Femur (tissue), 1 donor: ENCODE measurements at regions not wholly inside any gene's neighbourhood (a gene's known extent, or its start where the extent isn't known, plus 50 kb on each side); places are given as distances from the start of the nearest gene placed in this dataset.
"Not testable (repeated sequence)": the region's sequence is repeated elsewhere in the genome, so short reads cannot be mapped to it uniquely, and the experiment has no call there.

Experiments
- DNase-seq: peaks from one replicate; pipeline ENCODE4 v3.0.0-alpha.2; 2017

DNA sequence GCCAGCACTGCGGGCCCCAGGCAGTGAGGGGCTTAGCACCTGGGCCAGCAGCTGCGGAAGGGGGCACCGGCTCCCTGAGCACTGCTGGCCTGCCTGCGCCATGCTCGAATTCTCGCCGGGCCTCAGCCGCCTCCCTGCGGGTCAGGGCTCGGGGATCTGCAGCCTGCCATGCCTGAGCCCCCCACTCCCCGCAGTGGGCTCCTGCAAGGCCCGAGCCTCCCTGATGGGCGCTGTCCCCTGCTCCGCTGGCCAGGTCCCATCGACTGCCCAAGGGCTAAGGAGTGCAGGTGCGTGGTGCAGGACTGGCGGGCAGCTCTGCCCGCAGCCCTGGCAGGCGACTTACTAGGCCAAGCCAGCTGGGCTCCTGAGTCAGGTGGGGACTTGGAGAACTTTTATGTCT, 133.3 kb upstream of the LMNTD1 start:
- no peak for DNase-seq

DNA sequence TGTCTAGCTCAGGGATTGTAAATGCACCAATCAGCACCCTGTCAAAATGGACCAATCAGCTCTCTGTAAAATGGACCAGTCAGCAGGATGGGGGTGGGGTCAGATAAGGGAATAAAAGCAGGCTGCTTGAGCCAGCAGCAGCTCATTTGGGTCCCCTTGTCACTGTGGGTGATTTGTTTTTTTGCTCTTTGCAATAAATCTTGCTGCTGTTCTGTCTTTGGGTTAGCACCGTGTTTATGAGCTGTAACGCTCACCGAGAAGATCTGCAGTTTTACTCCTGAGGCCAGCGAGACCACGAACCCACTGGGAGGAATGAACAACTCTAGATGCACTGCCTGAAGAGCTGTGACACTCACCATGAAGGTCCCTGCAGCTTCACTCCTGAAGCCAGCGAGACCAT, 134.1 kb upstream of the LMNTD1 start:
- no peak for DNase-seq

DNA sequence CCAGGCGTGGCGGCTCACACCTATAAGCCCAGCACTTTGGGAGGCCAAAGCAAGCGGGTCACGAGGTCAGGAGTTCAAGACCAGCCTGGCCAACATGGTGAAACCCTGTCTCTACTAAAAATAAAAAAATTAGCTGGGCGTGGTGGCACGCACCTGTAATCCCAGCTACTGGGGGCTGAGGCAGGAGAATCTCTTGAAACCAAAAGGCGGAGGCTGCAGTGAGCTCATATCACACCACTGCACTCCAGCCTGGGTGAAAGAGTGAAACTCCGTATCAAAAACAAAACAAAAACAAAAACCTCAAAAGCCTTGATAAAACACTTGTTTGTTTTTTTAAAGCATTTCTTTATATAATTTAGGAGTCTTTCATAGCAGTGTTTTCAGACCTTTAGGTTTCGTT, 135.8 kb upstream of the LMNTD1 start:
- not testable (repeated sequence) for DNase-seq

DNA sequence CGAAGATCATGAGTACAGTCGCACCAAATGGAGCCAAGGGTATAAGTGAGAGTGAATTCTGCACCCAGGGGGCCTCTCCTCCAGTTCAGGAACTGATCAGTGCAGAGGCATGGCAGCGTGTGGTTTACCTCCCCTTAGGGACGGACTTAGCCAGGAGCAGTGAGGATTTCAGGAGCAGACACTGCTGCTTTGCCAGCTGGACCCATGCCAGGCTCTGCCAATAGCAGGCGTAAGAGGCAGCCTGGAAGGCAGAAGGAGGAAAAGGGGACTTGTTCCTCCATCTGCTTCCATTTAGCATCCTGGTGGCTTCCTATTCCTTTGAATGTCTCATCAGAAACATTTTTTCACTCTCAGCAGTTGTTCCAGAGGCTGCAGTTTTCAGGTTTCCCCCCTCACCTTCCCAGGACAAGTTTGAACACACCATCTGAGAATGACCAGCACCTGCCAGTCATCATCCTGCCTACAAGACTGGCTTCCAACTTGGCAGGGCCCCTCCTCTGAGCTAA, 137.0 kb upstream of the LMNTD1 start:
- no peak for DNase-seq

DNA sequence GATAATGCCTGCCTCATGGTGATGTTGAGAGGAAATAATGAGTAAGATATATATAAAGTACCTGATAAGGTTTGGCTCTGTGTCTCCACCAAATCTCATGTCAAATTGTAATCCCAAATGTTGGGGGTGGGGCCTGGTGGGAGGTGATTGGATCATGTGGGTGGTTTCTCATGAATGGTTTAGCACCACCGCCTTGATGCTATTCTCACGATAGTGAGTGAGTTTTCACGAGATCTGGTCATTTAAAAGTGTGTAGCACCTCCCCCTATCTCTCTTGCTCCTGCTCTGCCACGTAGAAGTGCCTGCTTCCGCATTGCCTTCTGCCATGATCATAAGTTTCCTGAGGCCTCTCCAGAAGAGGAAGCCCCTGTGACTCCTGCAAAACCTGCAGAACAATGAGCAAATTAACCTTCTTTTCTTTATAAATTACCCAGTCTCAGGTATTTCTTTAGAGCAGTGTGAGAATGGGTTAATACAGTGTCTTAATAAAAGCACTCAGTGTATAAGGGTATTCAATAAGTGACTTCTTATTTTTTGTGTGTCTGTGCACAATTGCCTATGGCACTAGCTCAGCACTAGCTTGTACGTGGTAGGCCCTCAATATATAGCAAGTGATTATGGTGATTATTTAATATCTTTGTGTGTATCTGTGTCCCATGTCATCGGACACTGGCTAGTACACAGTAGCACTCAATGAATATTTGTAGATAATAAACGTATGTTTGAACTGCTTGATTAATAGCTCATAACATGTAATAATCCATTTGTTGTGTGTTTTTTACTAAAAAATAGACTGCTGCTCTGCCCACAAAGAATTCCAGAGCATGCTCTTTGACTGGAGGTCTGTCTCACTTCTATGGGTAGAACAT, 138.1 kb upstream of the LMNTD1 start:
- no peak for DNase-seq

DNA sequence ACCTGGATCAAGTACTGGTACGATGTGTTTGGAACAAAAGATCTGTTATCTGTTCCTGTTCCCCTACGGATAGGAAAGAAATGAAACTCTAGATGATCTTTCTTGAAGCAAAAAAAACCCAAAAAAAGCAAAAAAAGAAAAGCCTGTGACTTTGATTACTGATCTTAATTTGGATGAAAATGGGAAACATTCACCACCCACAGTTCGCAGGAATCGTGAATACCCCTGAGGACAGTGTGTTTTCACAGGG, 138.7 kb upstream of the LMNTD1 start:
- DNase-seq: no peak

DNA sequence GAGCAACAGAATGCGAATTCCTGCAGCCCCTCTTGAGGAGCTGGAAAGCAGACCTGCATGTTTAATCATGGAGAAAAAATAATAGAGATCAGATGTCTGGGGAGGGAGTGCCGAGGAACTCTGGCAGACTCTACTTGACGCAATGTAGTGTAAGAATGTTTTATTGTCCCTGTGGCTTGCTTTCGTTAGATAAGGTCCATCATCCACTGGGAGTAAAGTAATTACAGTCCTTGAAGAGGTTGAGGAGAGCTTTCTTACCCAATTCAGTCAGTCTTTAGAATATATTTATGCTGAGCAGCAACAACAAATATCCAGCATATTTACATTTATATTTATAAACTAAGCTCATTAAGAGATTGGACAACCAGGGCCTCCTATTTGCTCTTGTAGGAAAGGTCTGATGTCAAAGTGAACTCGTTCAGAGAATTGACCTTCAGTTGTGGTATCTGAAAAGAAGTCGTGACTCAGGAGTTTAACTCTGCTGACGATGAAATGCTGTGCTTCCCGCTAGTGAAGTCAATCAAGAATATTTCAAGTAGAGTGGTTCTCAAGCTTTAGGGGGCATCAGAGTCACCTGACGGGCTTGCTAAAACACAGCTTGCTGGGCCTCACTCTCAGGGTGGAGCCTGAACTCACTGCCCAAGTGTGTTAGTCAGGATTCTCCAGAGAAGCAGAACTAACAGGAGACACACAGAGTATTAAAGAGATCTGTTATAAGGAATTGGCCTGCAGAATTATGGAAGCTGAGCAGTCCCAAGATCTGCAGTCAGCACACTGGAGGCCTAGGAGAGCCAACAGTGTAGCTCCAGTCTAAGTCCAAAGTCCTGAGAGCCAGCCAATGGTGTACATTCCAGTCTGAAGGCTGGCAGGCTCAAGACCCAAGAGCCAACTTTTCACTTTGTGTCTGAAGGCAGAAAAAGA, 139.3 kb upstream of the LMNTD1 start:
- no peak for DNase-seq

DNA sequence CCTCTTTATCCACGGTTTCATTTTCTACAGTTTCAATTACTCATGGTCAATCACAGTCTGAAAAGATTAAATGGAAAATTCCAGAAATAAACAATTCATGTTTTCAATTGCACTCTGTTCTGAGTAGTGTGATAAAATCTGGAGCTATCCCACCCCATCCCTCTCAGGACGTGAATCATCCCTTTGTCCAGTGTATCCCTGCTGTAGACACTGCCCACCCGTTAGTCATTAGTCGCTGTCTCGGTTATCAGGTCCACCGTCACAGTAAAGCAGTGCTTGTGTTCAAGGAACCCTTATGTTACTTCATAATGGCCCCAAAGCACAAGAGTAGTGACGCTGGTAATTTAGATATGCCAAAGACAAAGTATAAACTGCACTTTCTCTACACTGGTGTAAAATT, 141.0 kb upstream of the LMNTD1 start:
- DNase-seq: no peak

DNA sequence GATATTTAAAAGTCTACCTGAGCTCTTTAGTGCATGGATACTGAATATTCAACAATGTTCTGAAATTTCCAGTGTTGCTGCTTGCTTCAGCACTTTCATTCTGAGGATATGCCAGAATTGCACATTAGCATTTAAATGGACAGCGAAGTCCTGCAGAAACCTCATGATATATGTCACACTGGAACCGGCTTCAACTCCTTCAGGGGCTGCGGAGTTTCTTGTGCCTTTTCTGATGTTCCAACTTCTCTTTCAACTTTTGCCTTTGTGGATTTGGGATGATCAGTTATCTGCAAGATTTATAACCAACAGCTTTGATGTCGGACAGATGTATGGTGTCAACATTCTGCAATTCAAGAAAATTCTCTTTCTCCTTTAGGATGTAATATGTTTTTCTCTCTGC, 142.5 kb upstream of the LMNTD1 start:
- peak; percentile 36 for DNase-seq

DNA sequence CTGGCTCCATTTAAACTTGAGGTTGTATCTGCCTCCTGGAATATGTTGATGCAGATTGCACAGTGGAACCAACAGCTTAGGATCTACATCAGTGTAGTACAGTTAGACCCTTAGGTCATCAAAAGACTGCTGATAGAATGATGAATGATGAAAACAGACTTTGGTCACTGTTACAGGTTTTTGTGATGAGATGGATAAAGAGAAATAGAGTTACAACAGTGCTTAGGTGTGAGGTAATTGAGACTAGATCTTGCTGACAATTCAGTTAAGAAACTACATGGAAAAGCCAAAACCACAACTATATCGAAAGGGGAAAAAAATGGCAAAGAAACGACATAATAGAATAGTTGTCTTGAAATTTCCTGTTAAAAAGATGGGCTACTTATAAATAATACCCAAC, 145.7 kb upstream of the LMNTD1 start:
- no peak for DNase-seq

DNA sequence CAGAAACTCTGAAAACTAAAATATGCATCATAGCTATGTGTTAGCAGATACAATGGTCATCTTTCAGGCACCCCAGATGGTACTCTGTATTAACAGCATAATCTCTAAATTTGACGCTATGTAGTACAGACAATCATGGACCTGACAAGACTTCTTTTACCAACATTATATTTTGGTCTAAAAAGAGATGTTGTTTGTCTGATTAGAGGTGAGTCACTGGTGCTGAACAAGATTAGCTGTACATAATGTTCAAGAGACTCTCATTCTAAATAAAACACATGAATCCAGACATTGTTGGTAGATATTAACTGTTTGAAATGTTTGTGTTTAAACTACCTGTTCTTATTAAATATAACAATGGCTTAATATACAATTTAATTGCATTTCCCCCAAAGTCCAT, 146.4 kb upstream of the LMNTD1 start:
- DNase-seq: no peak

DNA sequence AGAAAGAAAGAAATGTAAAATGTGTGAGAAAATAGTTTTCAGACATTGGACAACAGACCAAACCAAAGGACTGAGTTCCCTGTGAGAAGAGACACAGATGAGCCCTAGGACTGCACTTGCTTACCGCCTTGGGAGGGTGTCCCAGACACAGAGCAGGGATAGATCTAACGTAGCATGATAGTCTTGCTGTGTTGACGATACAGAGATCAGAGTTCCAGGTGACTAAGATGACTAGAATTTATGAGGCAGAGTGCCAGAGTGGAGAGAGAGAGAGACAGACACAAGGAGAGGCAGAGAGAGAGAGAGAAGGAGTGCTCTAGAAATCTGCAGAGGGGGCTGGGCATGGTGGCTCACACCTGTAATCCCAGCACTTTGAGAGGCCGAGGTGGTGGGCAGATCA, 148.2 kb upstream of the LMNTD1 start:
- no peak for DNase-seq

DNA sequence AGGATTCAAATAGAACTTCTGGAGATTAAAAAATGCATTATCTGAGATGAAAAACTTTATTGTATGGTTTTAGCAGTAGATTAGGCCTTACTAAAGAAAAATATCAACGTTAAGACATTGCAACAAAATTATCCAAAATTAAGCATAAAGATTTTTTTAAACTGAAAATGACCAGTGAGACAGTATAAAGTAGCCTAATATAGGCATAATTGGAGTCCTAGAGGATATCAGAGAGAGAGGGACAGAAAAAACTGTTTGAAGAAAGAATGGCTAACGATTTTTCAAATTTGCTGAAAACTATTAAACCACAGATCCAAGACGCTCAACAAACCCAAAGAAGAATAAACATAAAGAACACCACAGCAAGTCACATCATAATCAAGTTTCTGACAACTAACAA, 149.5 kb upstream of the LMNTD1 start:
- no peak for DNase-seq

DNA sequence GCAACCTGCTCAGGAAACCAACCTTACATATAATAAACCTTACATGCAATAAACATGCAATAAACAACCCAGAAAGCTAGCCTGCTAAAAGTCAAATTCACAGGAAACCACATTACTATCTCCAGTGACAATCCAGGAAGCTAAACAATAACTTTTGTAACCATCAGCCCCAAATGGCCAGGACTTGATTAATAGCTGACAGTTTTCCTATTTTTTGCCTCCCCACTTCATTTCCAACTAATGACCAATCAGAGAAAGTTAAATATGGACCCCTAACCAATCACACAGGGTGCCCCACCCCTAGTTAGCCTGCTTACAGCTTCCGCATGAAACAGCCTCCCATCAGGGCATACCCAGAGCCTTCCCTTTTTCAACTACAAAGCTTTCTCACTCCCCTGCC, 152.2 kb upstream of the LMNTD1 start:
- DNase-seq: no peak

DNA sequence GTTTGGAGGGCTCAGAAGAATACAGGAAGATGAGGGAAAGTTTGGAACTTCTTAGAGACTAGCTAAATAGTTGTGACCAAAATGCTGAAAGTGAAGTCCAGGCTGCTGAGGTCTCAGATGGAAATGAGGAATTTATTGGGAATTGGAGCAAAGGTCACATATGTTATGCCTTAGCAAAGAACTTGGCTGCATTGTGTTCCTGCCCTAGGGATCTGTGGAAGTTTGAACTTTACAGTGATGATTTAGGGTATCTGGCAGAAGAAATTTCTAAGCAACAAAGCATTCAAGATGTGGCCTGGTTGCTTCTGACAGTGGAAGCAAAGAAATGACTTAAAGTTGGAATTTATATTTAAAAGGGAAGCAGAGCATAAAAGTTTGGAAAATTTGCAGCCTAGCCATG, 153.6 kb upstream of the LMNTD1 start:
- not testable (repeated sequence) for DNase-seq

DNA sequence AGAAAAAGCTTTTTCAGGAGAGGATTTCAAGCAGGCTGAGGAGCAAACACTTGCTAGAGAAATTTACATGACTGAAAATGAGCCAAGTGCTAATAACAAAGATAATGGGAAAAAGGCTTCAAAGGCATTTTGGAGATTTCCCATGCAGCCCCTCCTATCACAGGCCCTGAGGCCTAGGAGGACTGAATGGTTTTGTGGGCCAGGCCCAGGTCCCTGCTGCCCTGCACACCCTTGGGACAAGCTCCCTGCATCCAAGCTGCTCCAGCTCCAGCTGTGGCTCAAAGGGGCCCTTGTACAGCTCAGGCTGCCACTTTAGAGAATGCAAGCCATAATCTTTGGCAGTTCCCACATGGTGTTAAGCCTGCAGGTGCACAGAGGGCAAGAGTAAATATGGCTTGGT, 154.0 kb upstream of the LMNTD1 start:
- no peak for DNase-seq

DNA sequence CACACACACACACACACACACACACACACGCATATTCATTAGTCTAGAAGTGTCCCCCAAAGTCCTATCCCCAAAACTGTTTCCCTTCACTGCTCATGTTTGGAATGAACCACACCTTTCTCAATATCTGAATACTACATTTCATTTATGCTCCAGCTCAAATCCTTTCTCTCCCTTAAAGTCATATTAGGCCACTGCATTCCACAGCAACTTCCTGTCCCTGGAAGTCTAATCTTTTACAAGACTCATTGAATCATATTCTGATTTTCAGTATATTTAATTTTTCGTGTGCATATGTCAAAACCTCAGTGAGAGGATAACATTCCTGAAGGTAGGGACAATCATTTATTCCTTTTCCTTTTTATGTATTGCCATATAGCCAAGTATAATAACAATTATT, 155.6 kb upstream of the LMNTD1 start:
- DNase-seq: no peak

DNA sequence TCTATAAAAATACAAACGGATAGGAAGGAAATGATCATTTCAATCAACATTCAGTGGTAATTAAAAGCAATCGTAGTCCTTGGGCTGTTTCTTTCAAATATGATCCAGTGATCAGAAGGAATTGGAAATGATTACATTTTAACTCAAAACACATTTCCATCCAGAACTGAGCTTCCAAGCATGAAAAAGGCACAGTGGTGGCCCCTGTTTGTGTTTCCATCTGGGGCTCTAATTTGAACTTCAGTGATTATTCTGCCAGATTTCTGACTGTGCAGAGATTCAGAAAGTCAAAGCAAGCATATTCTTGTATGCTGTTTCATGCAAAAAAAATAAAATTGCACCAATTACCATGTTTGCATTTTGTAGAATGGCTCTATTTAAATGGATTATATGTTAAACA, 157.0 kb upstream of the LMNTD1 start:
- peak; percentile 47 for DNase-seq

DNA sequence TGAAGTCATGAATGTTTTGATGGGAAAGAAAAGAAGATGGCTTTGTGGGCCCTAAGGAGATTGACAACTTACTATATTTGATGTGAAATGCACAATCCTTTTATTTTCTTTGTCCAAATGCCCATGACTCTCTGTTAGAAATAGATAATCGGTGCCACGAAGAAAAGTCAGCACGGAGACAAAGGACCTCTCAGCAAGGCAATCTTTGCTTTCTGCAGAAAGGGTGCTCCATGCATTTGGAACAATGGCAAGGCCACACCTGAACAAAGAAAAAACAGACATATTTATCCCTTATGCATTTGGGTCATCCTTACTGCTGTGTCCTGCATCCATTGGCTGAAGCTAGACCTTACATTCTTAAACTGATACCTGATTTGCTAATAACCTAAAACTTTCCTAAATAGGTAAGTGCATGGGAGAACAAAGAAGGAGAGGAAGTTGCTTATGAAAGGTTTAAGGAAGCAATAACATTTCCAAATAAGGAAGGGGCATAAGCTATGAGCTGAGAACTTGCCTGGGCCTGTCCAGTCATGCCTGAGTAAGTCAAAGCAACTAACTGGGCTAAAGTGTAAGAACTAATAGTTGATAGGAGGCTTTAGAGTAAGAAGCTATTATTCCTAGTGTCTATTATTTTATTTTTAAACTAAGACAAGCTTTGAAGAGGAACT, 158.0 kb upstream of the LMNTD1 start:
- not testable (repeated sequence) for DNase-seq

DNA sequence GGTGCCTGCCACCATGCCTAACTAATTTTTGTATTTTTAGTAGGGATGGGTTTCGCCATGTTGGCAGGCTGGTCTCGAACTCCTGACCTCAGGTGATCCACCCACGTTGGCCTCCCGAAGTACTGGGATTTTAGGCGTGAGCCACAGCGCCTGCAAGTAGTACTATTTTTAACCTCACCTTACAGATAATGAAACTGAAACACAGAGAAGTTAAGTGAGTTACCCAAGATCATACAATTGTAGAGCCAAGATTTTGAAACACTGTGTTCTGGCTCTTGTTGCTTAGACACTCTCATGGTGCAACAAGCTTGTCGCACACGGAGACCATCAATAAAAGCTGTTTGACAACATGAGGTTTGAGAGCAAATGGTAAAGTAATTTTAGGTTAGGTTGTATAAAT, 159.1 kb upstream of the LMNTD1 start:
- no peak for DNase-seq

DNA sequence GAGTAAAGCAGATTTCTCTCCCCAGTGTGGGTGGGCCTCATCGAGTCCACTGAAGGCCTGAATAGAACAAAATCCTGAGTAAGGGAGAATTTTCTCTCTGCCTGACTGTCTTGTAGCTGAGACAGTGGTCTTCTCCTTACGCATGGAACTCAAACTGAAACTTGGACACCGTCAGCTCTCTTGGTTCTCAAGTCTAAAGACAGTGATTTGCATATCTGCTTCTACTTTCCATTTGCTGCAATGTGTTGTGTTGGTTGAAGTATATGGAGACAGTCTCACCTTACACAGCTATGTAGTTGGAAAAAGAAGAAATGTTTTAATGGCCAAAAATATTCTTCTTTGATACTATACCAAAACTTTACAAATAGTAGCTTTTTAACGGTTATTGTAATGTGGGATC, 160.2 kb upstream of the LMNTD1 start:
- DNase-seq: no peak

DNA sequence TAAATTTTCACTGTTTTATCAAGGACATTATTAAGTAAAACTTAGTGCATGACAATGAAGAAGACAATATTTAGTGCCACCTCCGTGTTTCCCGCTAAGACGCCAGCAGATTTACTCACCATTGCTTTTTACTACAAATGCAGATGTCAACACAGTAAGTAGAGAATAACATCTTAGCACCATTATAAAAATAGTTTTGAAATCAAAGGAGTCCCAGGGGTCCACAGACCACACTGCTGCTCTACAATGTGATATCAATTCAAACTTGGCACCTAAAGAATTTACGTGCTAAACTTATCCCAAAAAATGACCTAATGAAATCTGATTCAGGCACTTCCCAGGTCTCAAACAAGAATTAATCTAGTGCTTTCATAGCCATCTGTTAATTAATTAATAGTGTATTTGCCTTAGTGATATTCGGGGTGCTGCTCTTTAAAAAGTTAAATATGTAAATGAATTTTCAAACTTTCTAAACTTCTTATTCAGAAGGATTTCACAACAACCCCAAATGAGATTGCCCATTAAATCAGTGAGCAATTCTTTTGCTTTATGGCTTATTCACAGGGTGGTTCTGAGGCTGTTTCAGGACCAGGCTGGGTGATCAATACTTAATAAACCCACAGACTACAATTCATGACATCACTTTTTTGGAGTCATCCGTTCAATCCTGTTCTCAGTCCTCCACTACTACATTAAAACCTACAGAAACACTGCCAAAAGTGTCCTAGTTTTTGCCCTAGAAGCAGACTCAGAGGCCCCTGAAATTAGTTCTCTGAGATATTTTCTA, 161.3 kb upstream of the LMNTD1 start:
- no peak for DNase-seq

DNA sequence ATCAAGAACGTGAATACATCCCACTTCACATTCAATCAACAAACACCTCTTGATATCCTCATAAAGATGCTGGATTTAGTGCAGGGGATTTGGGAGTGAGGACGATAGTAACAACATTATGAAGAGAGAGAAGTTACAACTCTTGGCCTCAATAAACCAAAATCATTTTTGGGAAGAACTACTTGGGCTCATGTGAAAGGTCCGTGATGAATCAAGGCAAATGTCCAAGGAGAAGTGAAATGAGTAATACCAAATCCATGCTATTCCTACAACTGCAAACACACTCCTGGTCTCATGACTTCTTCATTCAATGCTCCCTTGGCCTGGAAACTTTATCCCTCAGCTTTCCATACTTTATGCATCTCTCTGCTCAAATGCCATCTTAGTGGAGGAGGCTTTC, 162.0 kb upstream of the LMNTD1 start:
- no peak for DNase-seq
